H1 (cell line): ENCODE measurements at regions not wholly inside any gene's neighbourhood (a gene's known extent, or its start where the extent isn't known, plus 50 kb on each side); places are given as distances from the start of the nearest gene placed in this dataset.

Source experiments
- CTCF ChIA-PET: fragments of 300-600 bp; sonication (Branson Sonifier 250); formaldehyde crosslinking; loops from one replicate; lab custom pipeline; 2021; ENCODE audit not compliant: partially characterized antibody; lab: Charles Lee
- POLR2A ChIA-PET: fragments of 300-600 bp; sonication (Branson Sonifier 250); formaldehyde crosslinking; loops from one replicate; lab custom pipeline; 2021; ENCODE audit warnings: inconsistent platforms; ENCODE audit not compliant: partially characterized antibody; lab: Charles Lee
- DNase-seq, 2 experiments: peaks; one replicate each; pipeline versions ENCODE4 v3.0.0 to v3.0.0-alpha.2; 2010 to 2022; ENCODE audit warnings: low spot score in 2 of 2, low read depth in 1 of 2, mixed read lengths in 1 of 2
- FAIRE-seq: peaks from 2 replicates; lab custom pipeline; 2011; peaks lifted over from hg19 to GRCh38; lab: Jason Lieb, UNC
- H2AFZ ChIP-seq: 2 replicates; pipeline ENCODE4 v1.8.1; 2012; ENCODE audit warnings: low read length, inconsistent platforms
- H2AK5ac ChIP-seq: 2 replicates; pipeline ENCODE4 v1.6.1; 2013; ENCODE audit warnings: low read depth, low read length
- H2BK120ac ChIP-seq: replicated peaks from 2 replicates; pipeline ENCODE3; 2013; ENCODE audit warnings: low read depth, low read length, inconsistent platforms
- H2BK12ac ChIP-seq: 2 replicates; pipeline ENCODE4 v1.6.1; 2013; ENCODE audit warnings: low read depth, low read length
- H2BK15ac ChIP-seq: 2 replicates; pipeline ENCODE4 v1.6.1; 2013; ENCODE audit warnings: low read length
- H2BK20ac ChIP-seq: 2 replicates; pipeline ENCODE4 v1.6.1; 2013; ENCODE audit warnings: low read length
- H2BK5ac ChIP-seq: 2 replicates; pipeline ENCODE4 v1.6.1; 2013; ENCODE audit warnings: low read depth, low read length
- H3K14ac ChIP-seq: 2 replicates; pipeline ENCODE4 v1.6.1; 2013; ENCODE audit warnings: inconsistent platforms; ENCODE audit not compliant: insufficient read length
- H3K18ac ChIP-seq: 2 replicates; pipeline ENCODE4 v1.6.1; 2013; ENCODE audit warnings: low read length; ENCODE audit errors: extremely low read depth
- H3K23ac ChIP-seq: 2 replicates; pipeline ENCODE4 v1.6.1; 2013; ENCODE audit warnings: inconsistent platforms; ENCODE audit not compliant: insufficient read length
- H3K23me2 ChIP-seq: 2 replicates; pipeline ENCODE4 v1.6.1; 2013; ENCODE audit warnings: low read depth, low read length
- H3K27ac ChIP-seq: 2 replicates; pipeline ENCODE4 v1.6.1; 2011; ENCODE audit warnings: low read depth, low read length, inconsistent platforms
- H3K27me3 ChIP-seq, 4 experiments: replicated peaks in 1 of 4; 1 replicate in 1 of 4; 2 replicates in 3 of 4; pipeline versions ENCODE4 v1.6.1 to v1.8.1; 2011 to 2013; ENCODE audit warnings: low read length in 3 of 4, mild to moderate bottlenecking in 3 of 4, inconsistent platforms in 2 of 4, mixed read lengths in 2 of 4, moderate library complexity in 1 of 4; ENCODE audit not compliant: control insufficient read depth in 3 of 4, insufficient read depth in 3 of 4; ENCODE audit errors: extremely low read depth in 1 of 4
- H3K36me3 ChIP-seq, 4 experiments: 2 replicates each; pipeline versions ENCODE4 v1.6.1 to v1.8.1; 2011 to 2013; ENCODE audit warnings: mild to moderate bottlenecking in 4 of 4, low read length in 3 of 4, moderate library complexity in 2 of 4, control low read depth in 1 of 4, inconsistent platforms in 1 of 4; ENCODE audit not compliant: insufficient read depth in 4 of 4, control insufficient read depth in 2 of 4
- H3K4ac ChIP-seq: replicated peaks from 2 replicates; pipeline ENCODE3; 2013; ENCODE audit warnings: low read length, low read depth, mixed read lengths, inconsistent platforms; ENCODE audit not compliant: insufficient read length
- H3K4me1 ChIP-seq, 4 experiments: replicated peaks in 1 of 4; 1 replicate in 1 of 4; 2 replicates in 3 of 4; pipeline versions ENCODE4 v1.6.1 to v1.8.1; 2011 to 2013; ENCODE audit warnings: low read length in 3 of 4, inconsistent platforms in 2 of 4, mixed read lengths in 1 of 4; ENCODE audit not compliant: insufficient read depth in 4 of 4, control insufficient read depth in 3 of 4
- H3K4me2 ChIP-seq, 2 experiments: 2 replicates each; pipeline versions ENCODE4 v1.6.1 to v1.8.1; 2011 to 2013; ENCODE audit warnings: low read depth in 2 of 2, low read length in 2 of 2, control low read depth in 1 of 2, inconsistent platforms in 1 of 2, mild to moderate bottlenecking in 1 of 2; ENCODE audit not compliant: insufficient read depth in 1 of 2
- H3K4me3 ChIP-seq, 4 experiments: fragments of 200-600, 300-600 bp in 1 of 4; sonication (generic), shearing (Covaris generic), sonication (Bioruptor Twin) in 1 of 4; 2 replicates each; pipeline versions ENCODE4 v1.5.1 to v1.8.1; 2011 to 2016; ENCODE audit warnings: low read length in 4 of 4, low read depth in 3 of 4, control low read depth in 2 of 4, inconsistent platforms in 2 of 4, mild to moderate bottlenecking in 2 of 4, mixed read lengths in 1 of 4, moderate library complexity in 1 of 4; ENCODE audit not compliant: insufficient read depth in 2 of 4; ENCODE audit errors: extremely low read depth in 1 of 4
- H3K56ac ChIP-seq: replicated peaks from 2 replicates; pipeline ENCODE3; 2013; ENCODE audit warnings: low read depth, mild to moderate bottlenecking, mixed read lengths, low read length, inconsistent platforms; ENCODE audit not compliant: insufficient read length
- H3K79me1 ChIP-seq: 2 replicates; pipeline ENCODE4 v1.6.1; 2013; ENCODE audit warnings: low read depth, low read length, control low read depth
- H3K79me2 ChIP-seq, 2 experiments: 2 replicates each; pipeline versions ENCODE4 v1.6.1 to v1.8.1; 2012 to 2013; ENCODE audit warnings: low read length in 2 of 2, mild to moderate bottlenecking in 2 of 2, inconsistent platforms in 1 of 2; ENCODE audit not compliant: insufficient read depth in 2 of 2, control insufficient read depth in 1 of 2
- H3K9ac ChIP-seq, 4 experiments: replicated peaks in 1 of 4; 1 replicate in 1 of 4; 2 replicates in 3 of 4; pipeline versions ENCODE4 v1.6.1 to v1.8.1; 2011 to 2013; ENCODE audit warnings: low read depth in 3 of 4, low read length in 3 of 4, control low read depth in 2 of 4, mild to moderate bottlenecking in 2 of 4, moderate library complexity in 2 of 4, inconsistent platforms in 1 of 4; ENCODE audit errors: extremely low read depth in 1 of 4
- H3K9me3 ChIP-seq, 2 experiments: 2 replicates each; pipeline versions ENCODE4 v1.6.1 to v1.8.1; 2012 to 2013; ENCODE audit warnings: mild to moderate bottlenecking in 2 of 2, moderate library complexity in 2 of 2, control low read depth in 1 of 2, inconsistent platforms in 1 of 2, low read depth in 1 of 2, low read length in 1 of 2, mixed read lengths in 1 of 2; ENCODE audit not compliant: insufficient read depth in 2 of 2
- H4K20me1 ChIP-seq, 2 experiments: replicated peaks in 1 of 2; 2 replicates each; pipeline versions ENCODE3 to v1.8.1; 2011 to 2013; ENCODE audit warnings: inconsistent platforms in 2 of 2, low read length in 2 of 2, mild to moderate bottlenecking in 1 of 2; ENCODE audit not compliant: insufficient read depth in 2 of 2, control insufficient read depth in 1 of 2
- H4K5ac ChIP-seq: 2 replicates; pipeline ENCODE4 v1.6.1; 2013; ENCODE audit warnings: low read length, low read depth, mixed read lengths, inconsistent platforms; ENCODE audit not compliant: insufficient read length
- H4K8ac ChIP-seq: 2 replicates; pipeline ENCODE4 v1.8.0; 2013; ENCODE audit warnings: mild to moderate bottlenecking, moderate library complexity, low read length, inconsistent platforms; ENCODE audit not compliant: insufficient read depth; ENCODE audit errors: extremely low read depth
- H4K91ac ChIP-seq: replicated peaks from 2 replicates; pipeline ENCODE3; 2013; ENCODE audit warnings: low read length, mixed read lengths, inconsistent platforms; ENCODE audit not compliant: insufficient read length
- CBX5 ChIP-seq: fragments of 300-800, 300-1000 bp; sonication (generic); IDR thresholded peaks from 2 replicates; pipeline ENCODE4 v1.7.1; 2016; ENCODE audit warnings: antibody characterized with exemption, low read length, low read depth
- KDM1A ChIP-seq: fragments of 200-600, 300-600 bp; sonication (generic); IDR thresholded peaks from 2 replicates; pipeline ENCODE4 v1.7.1; 2016; ENCODE audit warnings: mild to moderate bottlenecking, low read length, borderline replicate concordance
- NANOG ChIP-seq: IDR thresholded peaks from 2 replicates; pipeline ENCODE4 v1.6.1; 2011; ENCODE audit warnings: low read length, low read depth, mild to moderate bottlenecking, inconsistent platforms; ENCODE audit not compliant: insufficient read depth, poor library complexity, severe bottlenecking
- SP4 ChIP-seq: IDR thresholded peaks from 2 replicates; pipeline ENCODE4 v1.6.1; 2012; ENCODE audit warnings: low read length, inconsistent platforms
- WGBS, 2 experiments: shearing (Covaris generic) in 1 of 2; methylation state at CpG; one replicate each; pipeline versions ENCODE4 v1.1.6 to v1.1.7; 2013 to 2015; ENCODE audit warnings: low lambda C conversion rate in 2 of 2, mixed read lengths in 2 of 2, inconsistent platforms in 1 of 2, low coverage in 1 of 2, missing lambda C conversion rate in 1 of 2; ENCODE audit not compliant: insufficient replicate concordance in 2 of 2, insufficient coverage in 1 of 2, insufficient read length in 1 of 2; ENCODE audit errors: extremely low coverage in 1 of 2, missing lambda C conversion rate in 1 of 2; 5-methylcytosine and 5-hydroxymethylcytosine counted together

GRCh38 chr6:168223755-168224154 is 95.8 kb downstream of the DACT2 start:
- H2BK120ac ChIP-seq: no peak overlapping the region
- POLR2A ChIA-PET: no interaction called here
- no peak overlapping the region for H2BK20ac ChIP-seq
- TF ChIP-seq SP4 (no peak), CBX5 (no peak), KDM1A (0 out of 2 replicates have a peak, but pooled peaks have one; percentile 30), NANOG (no peak)
- no peaks in the 10 kb centered on the region for H3K23me2 ChIP-seq
- no peak overlapping the region for H3K9ac ChIP-seq
- no peaks in the 10 kb centered on the region for H3K79me1 ChIP-seq
- H4K8ac ChIP-seq: no peak overlapping the region
- no peak overlapping the region for H4K91ac ChIP-seq
- no peak overlapping the region for H3K18ac ChIP-seq
- no peaks in the 10 kb centered on the region for H3K36me3 ChIP-seq
- no peak overlapping the region for H2BK15ac ChIP-seq
- no peak overlapping the region for H3K56ac ChIP-seq
- no peak overlapping the region for H2AK5ac ChIP-seq
- H3K4ac ChIP-seq: no peak overlapping the region
- no peaks in the 10 kb centered on the region for H3K27me3 ChIP-seq
- H3K23ac ChIP-seq: no peak overlapping the region
- no peak overlapping the region for H3K14ac ChIP-seq
- H3K79me2 ChIP-seq: no peaks in the 10 kb centered on the region
- no peak overlapping the region for H2BK5ac ChIP-seq
- H3K9me3 ChIP-seq: no peaks in the 10 kb centered on the region
- H2AFZ ChIP-seq: no peak overlapping the region
- H4K5ac ChIP-seq: no peak overlapping the region
- no peak overlapping the region for H2BK12ac ChIP-seq
- no peak overlapping the region for H3K4me2 ChIP-seq
- CTCF ChIA-PET: interaction anchor here (0.7 to 1.8 kb wide), 5 partner anchors 9 to 143 kb away, joined by 3 to 7 read pairs (median 4); no protein-coding TSS in a partner anchor
- H3K27ac ChIP-seq: no peak overlapping the region
- H3K4me3 ChIP-seq: no peak overlapping the region
- FAIRE-seq (no peak), DNase-seq (no peak)
- H3K4me1 ChIP-seq: peaks cover 5 to 21% (median 8%) of the 10 kb centered on the region in 4 experiments
- H4K20me1 ChIP-seq: no peaks in the 10 kb centered on the region
- 76% methylated on average over 1 of the region's 1 CpG; no CpG with 5 or more reads in 1 of the 2 experiments for WGBS, 2 experiments
